Psoas muscle (tissue), 7 donors: ENCODE measurements at regions not wholly inside any gene's neighbourhood (a gene's known extent, or its start where the extent isn't known, plus 50 kb on each side); places are given as distances from the start of the nearest gene placed in this dataset.

Experiments
- ATAC-seq, 4 donors: fragments of 200-7000 bp; cut with Tn5 transposase; one replicate each; pipeline ENCODE4 v1.9.1; 2020; ENCODE audit warnings: moderate library complexity in 3 of 4, mild to moderate bottlenecking in 2 of 4
- DNase-seq, 2 donors: peaks; one replicate each; pipeline ENCODE4 v3.0.0-alpha.2; 2020
- H3K27ac ChIP-seq: fragments of 200-600 bp; one replicate; pipeline ENCODE4 v1.8.0; 2022
- H3K27me3 ChIP-seq, 3 donors: fragments of 200-600 bp in 1 of 3; one replicate each; pipeline versions ENCODE4 v1.6.1 to v1.8.0; 2013 to 2022; ENCODE audit warnings: low read length in 2 of 3, mild to moderate bottlenecking in 2 of 3, moderate library complexity in 1 of 3; ENCODE audit not compliant: insufficient read depth in 3 of 3
- H3K36me3 ChIP-seq, 2 donors: fragments of 200-600 bp in 1 of 2; one replicate each; pipeline versions ENCODE4 v1.6.1 to v1.8.0; 2013 to 2022; ENCODE audit warnings: low read depth in 1 of 2, mild to moderate bottlenecking in 1 of 2, moderate library complexity in 1 of 2; ENCODE audit not compliant: insufficient read depth in 1 of 2
- H3K4me1 ChIP-seq: fragments of 200-600 bp; one replicate; pipeline ENCODE4 v1.8.0; 2022
- H3K4me3 ChIP-seq: fragments of 200-600 bp; one replicate; pipeline ENCODE4 v1.8.0; 2022; ENCODE audit warnings: mild to moderate bottlenecking
- H3K9me3 ChIP-seq: fragments of 200-600 bp; one replicate; pipeline ENCODE4 v1.8.0; 2022
- WGBS, 3 donors: extraction: QIAGEN DNeasy Blood & Tissue Kit; methylation state at CpG; one replicate each; pipeline versions ENCODE4 v1.1.6 to v1.1.7; 2013; 5-methylcytosine and 5-hydroxymethylcytosine counted together
- intact Hi-C, 2 donors: fragments of 100-400 bp; cut with DNase I; formaldehyde crosslinking; loops; one replicate each; pipeline versions ENCODE4 v1.11.0 to v1.14.2; 2022
- TF ChIP-seq, protein P1 (sequence below): fragments of 200-600 bp; IDR thresholded peaks from one replicate; pipeline ENCODE4 v1.8.0; 2022; ENCODE audit warnings: antibody characterized with exemption
- donor health status: healthy with polysubstance abuse.
- donor health status: DM: no; HTN: no; CAD: no; lungs with moderate emphysema.
- donor health status: Bipolar disorder and iron deficiency.
- donor health status: healthy.
- donor health status: DM: yes; HTN: yes; CAD: no.
- donor health status: DM: no; HTN: no; CAD: no.
- donor health status: DM: yes; HTN: yes; CAD: no.

DNA sequence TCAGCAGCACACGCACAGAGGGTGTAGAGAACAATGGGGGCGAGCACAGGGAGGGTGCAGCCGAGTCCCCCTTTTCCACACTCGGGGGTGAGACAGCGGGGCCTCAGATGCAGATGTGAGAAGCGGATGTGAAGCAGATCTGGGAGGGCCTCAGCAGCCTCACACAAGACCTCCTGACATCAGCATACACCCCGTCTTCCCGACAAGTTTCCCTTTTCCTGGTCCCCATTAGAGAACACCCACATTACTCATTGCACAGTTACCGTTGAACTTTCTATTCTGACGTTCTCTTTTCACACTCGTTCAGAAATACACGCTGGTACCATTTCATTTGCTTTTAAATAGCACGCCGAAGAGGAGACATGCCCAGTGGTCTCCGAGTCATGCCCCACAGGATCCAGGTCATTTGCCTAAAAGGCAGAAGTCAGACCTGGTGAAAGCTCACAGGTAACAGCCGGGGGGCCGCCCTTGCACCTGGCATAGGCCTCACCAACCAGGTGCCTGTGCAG lies 129.5 kb upstream of the ID2 start:
- ATAC-seq: no peak
- TF ChIP-seq, protein P1, sequence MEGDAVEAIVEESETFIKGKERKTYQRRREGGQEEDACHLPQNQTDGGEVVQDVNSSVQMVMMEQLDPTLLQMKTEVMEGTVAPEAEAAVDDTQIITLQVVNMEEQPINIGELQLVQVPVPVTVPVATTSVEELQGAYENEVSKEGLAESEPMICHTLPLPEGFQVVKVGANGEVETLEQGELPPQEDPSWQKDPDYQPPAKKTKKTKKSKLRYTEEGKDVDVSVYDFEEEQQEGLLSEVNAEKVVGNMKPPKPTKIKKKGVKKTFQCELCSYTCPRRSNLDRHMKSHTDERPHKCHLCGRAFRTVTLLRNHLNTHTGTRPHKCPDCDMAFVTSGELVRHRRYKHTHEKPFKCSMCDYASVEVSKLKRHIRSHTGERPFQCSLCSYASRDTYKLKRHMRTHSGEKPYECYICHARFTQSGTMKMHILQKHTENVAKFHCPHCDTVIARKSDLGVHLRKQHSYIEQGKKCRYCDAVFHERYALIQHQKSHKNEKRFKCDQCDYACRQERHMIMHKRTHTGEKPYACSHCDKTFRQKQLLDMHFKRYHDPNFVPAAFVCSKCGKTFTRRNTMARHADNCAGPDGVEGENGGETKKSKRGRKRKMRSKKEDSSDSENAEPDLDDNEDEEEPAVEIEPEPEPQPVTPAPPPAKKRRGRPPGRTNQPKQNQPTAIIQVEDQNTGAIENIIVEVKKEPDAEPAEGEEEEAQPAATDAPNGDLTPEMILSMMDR: no peak
- peak in 1 of 2 donors; percentile 5 for DNase-seq
- intact Hi-C loops: no loop called here
- no peak overlapping the region for H3K27ac ChIP-seq
- peaks cover 0 to 1% (median 0%) of the 10 kb centered on the region in 3 donors for H3K27me3 ChIP-seq
- H3K9me3 ChIP-seq: no peaks in the 10 kb centered on the region
- H3K36me3 ChIP-seq: no peaks in the 10 kb centered on the region
- no peaks in the 10 kb centered on the region for H3K4me1 ChIP-seq
- H3K4me3 ChIP-seq: no peak overlapping the region
- 91 to 94% (median 93%) methylated on average over 17 of the region's 17 CpGs for WGBS, 3 donors

DNA sequence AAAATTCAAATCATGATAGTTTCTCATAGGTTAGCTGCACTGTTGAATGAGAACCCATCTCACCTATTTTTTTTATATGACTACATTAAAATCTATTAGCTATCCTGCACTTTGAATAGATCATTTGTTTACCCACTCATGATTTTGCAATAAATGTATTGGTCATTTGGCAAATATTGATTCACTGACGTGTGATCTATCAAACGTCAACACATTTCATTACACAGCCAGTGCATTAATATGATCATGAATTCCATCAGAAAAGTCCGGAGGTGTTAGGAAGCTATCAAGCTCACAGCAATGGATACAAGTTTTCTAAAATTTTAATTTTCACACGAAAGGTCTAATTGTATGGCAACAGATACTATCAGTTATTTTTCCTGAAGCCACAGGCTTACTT lies 128.2 kb upstream of the ID2 start:
- WGBS, 3 donors: 95 to 96% (median 96%) methylated on average over 4 of the region's 4 CpGs
- Histone ChIP-seq H3K27me3 (no peaks in the 10 kb centered on the region), H3K27ac (no peak overlapping the region), H3K36me3 (no peaks in the 10 kb centered on the region), H3K9me3 (no peaks in the 10 kb centered on the region), H3K4me1 (no peaks in the 10 kb centered on the region), H3K4me3 (no peak overlapping the region)
- TF ChIP-seq, protein P1: no peak
- ATAC-seq (no peak), DNase-seq (no peak)
- intact Hi-C loops: no loop called here

DNA sequence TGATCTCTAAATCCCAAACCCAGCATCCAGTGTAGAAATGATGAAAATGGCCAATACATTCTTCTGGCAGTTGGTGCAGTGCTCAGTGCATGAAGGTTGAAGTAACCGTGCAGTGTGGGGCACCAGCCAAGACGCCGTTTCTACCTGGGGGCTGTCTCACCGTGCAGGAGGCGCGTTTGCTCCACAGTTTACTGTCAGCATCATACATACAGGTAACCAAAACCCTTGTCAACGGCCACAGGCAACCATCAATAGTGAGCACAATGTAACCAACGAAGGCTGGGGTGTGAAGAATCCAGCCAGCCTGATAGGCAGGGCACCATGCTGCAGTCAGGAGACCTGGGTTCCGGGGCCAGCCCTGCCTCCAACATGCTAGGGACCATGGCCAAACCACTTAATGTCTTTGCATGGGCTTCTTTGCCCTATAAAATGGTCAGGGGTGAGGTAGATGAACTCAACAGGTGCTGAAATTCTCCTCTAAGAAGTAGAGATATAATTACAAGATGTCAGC lies 127.5 kb upstream of the ID2 start:
- Histone ChIP-seq H3K4me1 (no peaks in the 10 kb centered on the region), H3K4me3 (no peak overlapping the region), H3K36me3 (no peaks in the 10 kb centered on the region), H3K27me3 (no peaks in the 10 kb centered on the region), H3K27ac (no peak overlapping the region), H3K9me3 (no peaks in the 10 kb centered on the region)
- TF ChIP-seq, protein P1: no peak
- peak in 1 of 2 donors; percentile 8 for DNase-seq
- 91 to 95% (median 92%) methylated on average over 9 of the region's 9 CpGs for WGBS, 3 donors
- intact Hi-C loops: no loop called here
- ATAC-seq: no peak

DNA sequence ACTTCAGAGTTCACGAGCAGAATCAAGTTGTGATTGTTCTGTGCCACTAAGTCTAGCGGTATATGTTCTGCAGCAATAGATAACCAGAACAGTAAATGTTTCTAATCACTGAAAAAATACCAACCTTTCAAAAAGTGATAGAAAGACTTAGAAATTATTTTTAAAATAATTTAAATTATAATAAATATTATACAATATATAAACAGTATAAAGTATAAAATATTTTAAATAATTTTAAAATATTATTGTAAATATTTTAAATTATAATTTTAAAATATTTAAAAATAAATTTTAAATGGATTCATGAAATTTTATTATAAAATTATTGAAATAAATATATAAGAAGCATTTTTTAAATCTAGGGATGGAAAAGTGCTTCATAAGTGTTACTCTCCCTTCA lies 126.3 kb upstream of the ID2 start:
- no peaks in the 10 kb centered on the region for H3K27me3 ChIP-seq
- ATAC-seq (no peak), DNase-seq (no peak)
- no peaks in the 10 kb centered on the region for H3K9me3 ChIP-seq
- intact Hi-C loops: no loop called here
- H3K4me3 ChIP-seq: no peak overlapping the region
- TF ChIP-seq, protein P1: no peak
- H3K27ac ChIP-seq: no peak overlapping the region
- 94 to 97% (median 97%) methylated on average over 2 of the region's 2 CpGs for WGBS, 3 donors
- H3K36me3 ChIP-seq: no peaks in the 10 kb centered on the region
- H3K4me1 ChIP-seq: no peaks in the 10 kb centered on the region

DNA sequence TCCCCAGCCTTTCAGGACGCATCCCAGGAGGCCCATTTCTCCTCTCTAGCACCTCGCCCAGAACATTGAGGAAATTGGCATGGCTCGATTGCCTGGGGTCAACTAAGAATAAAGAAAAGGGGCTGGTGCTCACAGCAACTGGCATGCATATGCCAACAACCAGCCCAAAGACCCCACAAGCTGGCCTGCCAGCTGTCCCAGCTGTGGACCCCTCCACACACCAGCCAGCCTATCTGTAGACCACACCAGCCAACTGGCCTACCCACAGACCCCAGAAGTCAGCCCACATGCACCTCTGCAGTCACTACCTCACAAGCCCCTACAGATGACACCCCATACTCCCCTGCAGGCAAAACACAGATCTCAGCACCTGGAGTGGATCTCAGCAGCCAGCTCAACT lies 123.8 kb upstream of the ID2 start:
- no peak overlapping the region for H3K27ac ChIP-seq
- H3K36me3 ChIP-seq: no peaks in the 10 kb centered on the region
- no peaks in the 10 kb centered on the region for H3K4me1 ChIP-seq
- H3K9me3 ChIP-seq: no peaks in the 10 kb centered on the region
- H3K4me3 ChIP-seq: no peak overlapping the region
- intact Hi-C loops: no loop called here
- TF ChIP-seq, protein P1: no peak
- 87 to 92% (median 89%) methylated on average over 3 of the region's 3 CpGs for WGBS, 3 donors
- DNase-seq (peak in 1 of 2 donors; percentile 16), ATAC-seq (no peak)
- H3K27me3 ChIP-seq: no peaks in the 10 kb centered on the region
